DND-41 (cell line): ENCODE measurements at regions not wholly inside any gene's neighbourhood (a gene's known extent, or its start where the extent isn't known, plus 50 kb on each side); places are given as distances from the start of the nearest gene placed in this dataset.

Source experiments
- CTCF ChIP-seq: IDR thresholded peaks from 2 replicates; pipeline ENCODE4 v1.5.1; 2012; ENCODE audit warnings: borderline replicate concordance, low read length, moderate library complexity, mild to moderate bottlenecking; ENCODE audit not compliant: poor library complexity, severe bottlenecking; ENCODE audit errors: extremely low read depth
- EZH2 ChIP-seq: IDR thresholded peaks from 3 replicates; pipeline ENCODE4 v1.6.1; 2012; ENCODE audit warnings: borderline replicate concordance, low read depth, mild to moderate bottlenecking, moderate library complexity, low read length, inconsistent platforms; ENCODE audit not compliant: severe bottlenecking

DNA sequence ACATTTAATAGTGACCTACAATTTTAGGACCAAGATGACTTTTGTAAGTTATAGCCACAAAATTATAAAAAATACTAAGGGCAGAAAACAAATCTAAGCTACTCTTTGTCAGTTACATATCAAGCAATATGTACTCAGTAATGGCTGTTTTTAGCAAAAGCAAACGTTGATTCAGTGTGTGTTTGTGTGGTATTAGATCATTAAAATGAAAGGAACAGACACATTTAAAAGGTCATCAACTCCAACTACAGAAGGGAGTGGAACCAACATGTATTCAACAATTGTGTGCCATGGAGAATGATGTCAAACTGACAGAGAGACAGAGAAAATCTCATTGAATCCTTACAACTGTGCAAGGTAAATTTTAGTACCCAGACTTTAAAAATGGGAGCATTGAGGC, 268.8 kb upstream of the STT3B start:
- no peak for TF ChIP-seq CTCF
- TF ChIP-seq EZH2, result no peak
